ENCODE measurements at regions not wholly inside any gene's neighbourhood (a gene's known extent, or its start where the extent isn't known, plus 50 kb on each side); places are given as distances from the start of the nearest gene placed in this dataset.
"Not testable (repeated sequence)": the region's sequence is repeated elsewhere in the genome, so short reads cannot be mapped to it uniquely, and the experiment has no call there.

DNA sequence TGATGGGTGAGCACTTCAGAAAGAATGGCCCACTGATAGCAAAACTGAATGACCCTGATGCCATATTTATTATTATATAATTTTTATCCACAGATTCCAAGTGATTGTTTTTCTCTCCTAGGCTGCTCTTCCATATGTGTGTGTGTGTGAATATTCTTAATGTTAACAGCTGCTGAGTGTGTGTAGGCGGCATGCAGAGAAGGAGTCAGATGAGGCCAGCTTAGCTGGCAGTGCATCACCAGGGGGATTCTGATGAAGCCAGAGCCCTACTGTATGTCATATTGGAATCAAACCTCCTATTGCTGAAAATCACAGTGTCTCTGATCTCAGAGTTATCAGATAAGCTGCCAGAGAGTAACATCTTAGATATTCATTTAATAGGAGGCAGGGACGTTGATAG is 177.1 kb downstream of the DMAC1 start:
- no peak for ATAC-seq
- no peak for DNase-seq

DNA sequence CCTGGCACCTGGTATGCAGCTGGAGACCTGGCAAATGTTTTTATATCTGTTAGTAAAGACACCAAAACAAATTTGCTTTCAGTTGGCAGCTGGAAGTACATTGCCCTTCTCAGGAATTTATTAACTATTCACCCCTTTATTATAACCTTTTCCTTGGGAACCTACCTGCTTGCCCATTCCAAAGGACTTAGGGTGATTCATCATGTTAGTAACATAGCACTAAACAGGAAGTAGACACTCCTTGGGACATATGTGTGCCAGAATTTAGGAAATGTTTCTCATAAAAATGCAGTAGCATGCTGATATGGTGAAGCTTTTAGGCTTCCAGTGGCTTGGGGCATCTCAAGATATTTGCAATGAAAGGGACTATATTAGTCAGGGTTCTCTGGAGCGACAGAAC is 184.2 kb downstream of the DMAC1 start:
- no peak for DNase-seq

DNA sequence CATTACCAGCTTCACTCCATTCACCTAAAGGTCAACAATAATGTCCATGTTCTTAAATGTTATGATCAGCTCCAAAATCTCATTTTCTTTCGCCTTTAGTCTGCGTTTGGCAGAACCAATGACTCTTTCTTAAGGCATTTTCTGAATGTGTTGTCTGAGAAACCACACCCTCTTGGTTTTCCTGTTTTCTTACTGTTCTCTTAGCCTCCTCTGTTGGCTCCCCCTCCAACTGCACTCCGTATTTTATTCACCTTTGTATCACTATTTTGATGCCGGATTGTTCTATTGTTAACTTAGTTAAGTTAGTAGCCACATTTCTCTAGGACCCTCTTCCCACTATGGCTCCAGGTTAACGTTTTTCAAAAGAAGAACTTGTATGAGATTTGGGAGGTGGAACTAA is 185.6 kb downstream of the DMAC1 start:
- ATAC-seq (no peak), DNase-seq (no peak)

More for the DNA sequence above, 184.2 kb downstream of the DMAC1 start:
- no peak for ATAC-seq

DNA sequence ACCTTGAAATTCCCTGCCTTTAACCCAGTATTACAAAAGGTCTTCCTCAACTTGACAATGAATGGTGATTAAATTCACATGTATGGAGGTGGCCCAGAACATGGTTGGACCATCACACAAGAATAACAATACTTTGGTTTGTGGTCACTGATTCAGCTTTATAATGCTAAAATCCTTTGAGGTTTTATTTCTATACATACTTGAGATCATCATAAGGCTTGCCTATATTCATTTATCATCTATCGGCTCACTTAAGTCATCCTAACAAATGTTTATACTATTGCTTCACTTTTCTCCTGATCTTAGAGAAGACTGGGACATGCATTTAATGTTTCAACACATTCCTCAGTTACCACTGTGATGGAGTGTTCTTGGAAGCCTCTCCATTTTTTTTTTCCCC is 191.3 kb downstream of the DMAC1 start:
- ATAC-seq = no peak
- DNase-seq = no peak

DNA sequence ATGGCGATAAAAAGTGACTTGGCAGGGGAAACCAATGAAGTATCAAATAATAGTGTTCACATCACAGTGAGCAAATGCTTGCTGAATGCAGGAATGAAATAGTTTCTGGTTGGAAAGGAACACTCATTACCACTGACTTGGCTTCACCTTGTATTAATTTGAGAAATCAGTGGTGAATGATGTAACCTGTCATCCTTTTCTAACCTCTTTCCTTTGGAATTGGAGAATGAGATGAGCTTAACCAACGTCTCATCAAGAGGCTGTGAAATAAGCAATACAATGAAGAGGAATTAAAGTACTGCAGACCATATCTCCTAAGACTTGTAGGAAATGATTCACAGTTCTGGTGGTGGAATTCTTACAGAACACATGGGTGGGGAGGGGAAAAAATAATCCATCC is 192.2 kb downstream of the DMAC1 start:
- ATAC-seq (no peak), DNase-seq (no peak)

DNA sequence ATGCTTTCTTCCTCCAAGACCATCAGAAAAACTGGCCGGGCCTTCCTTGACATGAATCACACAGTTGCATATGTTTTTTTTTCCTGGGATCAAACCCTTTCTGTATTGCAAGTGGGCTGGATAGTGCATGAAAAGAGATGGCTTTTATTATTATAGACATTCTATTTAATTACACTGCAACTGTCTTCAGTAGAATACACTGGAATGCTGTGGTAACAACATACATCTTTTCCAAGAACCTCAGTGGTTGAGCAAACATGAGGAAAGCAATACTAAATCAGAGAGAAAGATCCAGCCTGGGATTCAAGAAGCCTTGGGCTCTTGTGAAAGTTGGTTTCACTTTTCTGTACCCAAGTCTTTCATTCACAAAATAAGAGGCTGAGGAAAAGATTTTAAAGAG is 193.0 kb downstream of the DMAC1 start:
- DNase-seq (no peak), ATAC-seq (no peak)

DNA sequence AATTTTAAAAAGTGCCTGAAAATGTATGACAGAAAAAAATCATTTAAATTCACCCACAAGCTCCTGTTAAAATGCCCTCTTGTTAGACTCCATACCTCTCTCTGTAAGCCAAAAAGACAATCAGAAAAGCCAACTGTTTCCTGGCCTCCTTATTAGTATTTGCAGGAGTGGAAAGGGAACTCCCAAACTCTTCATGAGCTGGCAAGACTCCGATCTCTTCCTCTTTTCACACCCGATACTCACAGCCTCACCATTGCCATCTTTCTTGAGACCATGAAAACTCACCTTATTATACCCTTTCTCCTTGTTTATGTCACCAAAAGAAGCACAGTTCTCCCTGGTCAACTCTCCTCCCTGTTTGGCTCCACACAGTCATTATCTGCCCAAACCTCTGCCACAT is 197.8 kb downstream of the DMAC1 start:
- ATAC-seq (no peak), DNase-seq (no peak)

DNA sequence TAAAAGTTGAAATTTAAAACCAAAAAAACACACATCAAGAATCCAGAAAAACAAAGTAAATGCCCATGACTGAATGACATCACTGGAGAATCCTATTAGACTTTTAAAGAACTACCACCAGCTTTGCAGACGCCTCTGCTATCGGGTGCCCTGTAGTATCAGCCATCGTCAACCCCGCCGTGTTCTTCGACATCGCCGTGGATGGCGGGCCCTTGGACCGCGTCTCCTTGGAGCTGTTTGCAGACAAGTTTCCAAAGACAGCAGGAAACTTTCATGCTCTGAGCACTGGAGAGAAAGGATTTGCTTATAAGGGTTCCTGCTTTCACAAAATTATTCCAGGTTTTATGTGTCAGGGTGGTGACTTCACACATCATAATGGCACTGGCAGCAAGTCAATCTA is 201.9 kb downstream of the DMAC1 start:
- ATAC-seq (no peak), DNase-seq (no peak)

DNA sequence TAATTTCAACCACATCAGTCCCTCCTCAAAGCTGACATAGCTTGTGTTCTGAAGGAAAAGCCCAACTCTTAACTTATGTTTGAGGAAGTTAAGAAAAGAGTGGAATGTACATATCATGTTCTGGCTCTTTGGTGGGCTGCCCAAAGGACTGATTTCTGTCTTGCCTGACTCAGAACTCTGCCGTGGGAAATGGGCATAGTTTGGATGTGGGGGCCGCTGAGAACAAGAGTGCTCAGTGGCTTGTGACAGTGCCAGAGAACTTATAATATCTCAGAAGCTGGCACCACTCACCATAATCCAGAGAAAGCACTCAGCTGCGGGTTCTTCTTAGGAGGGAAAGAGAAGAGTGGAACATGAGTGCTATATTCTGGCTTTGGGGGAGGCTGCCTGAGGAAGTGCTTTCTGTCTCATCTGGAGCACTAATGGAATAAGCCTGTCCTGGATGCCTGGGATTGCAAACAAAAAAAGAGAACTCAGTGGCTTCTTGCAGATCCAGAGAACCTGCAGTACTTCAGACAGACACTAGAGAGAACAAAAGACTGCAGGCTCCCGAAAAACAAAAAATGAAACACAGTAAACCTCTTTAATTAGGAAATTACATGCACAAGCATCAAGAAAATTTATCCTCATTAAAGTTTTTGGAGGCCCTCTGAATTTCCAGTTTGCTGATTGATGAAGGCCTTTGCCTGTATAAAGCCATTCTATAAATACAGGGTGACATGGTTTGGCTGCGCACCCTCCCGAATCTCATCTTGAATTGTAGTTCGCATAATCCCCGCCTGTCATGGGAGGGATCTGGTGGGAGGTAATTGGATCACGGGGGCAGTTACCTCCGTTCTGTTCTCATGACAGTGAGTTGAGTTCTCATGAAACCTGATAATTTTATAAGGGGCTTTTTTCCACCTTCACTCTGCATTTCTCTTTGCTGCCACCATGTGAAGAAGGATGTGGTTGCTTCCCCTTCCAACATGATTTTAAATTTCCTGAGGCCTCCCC is 207.0 kb downstream of the DMAC1 start:
- ATAC-seq (no peak), DNase-seq (no peak)

DNA sequence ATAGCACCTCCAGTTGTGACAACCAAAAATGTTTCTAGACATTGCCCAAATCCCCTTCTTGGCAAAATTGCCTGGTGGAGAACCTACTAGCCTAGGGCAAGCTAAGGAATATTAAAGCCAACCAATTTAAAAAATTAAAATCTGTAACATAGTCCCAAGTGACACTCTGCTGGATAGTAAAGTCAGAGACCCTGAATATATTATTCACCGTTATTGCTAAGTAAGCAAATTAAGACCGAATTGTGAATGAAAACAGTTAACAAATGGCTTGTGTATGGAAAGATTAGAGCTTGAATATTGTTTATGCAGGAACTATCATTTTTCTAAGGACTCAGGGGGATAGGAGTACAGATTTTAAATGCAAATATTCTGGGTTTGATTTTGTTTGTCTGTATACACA is 208.1 kb downstream of the DMAC1 start:
- DNase-seq (no peak), ATAC-seq (no peak)

DNA sequence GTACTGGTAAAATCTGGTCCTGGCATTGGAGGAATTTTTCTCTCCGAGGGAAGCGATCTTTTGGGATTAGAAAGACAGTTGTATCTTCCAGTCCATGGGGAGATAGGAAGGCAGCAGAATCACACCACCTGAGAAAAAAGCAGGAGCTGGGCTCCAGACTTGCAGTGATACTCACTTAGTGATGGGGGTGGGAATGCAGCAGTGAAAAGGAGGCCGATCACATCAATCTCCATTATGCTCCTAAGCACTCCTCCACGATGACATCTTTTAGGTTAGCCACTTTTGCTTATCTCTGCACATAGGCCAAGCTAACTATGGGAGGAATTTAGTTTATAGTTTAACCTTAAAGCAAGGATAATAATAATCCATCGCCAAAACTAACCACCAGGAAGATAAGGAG is 219.0 kb downstream of the DMAC1 start:
- no peak for DNase-seq
- no peak for ATAC-seq

DNA sequence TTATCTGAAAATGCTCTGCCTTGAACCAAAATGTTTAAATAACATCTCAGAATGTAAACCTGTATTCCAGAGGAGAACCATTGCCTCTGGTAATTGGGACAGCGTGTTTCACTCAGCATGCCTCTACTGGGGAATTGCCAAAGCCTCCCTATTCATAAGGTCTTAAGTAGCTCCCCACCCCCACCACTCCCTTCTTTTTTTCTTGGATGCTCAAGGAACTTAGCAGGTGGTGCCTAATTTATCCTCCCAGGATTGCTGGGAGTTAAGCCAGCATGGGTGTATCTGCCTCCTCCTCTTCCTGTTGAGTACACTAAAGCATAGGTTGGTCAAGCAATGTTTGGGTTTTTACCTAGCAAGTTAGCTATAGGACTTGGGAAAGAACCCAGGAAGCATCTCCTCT is 220.2 kb downstream of the DMAC1 start:
- no peak for DNase-seq
- ATAC-seq = no peak

DNA sequence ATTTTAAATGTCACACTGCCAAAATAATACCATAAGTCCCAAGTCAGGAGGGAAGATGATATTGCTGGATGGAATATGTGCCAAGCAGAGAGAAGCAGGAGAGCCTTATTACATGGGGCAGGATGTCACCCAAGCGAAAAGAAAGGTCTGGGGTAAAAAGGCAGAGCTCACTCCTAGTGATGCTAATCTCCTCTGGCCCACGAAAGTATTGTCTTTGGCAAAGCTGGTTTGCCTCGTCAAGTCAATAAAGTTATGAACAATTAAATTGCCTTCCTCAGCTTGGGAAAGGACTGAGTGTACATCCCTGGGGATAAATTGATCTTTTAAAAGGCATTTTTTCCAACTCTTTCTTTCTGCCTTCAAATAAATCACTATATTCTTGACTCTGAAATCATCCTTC is 220.6 kb downstream of the DMAC1 start:
- DNase-seq (no peak), ATAC-seq (no peak)

DNA sequence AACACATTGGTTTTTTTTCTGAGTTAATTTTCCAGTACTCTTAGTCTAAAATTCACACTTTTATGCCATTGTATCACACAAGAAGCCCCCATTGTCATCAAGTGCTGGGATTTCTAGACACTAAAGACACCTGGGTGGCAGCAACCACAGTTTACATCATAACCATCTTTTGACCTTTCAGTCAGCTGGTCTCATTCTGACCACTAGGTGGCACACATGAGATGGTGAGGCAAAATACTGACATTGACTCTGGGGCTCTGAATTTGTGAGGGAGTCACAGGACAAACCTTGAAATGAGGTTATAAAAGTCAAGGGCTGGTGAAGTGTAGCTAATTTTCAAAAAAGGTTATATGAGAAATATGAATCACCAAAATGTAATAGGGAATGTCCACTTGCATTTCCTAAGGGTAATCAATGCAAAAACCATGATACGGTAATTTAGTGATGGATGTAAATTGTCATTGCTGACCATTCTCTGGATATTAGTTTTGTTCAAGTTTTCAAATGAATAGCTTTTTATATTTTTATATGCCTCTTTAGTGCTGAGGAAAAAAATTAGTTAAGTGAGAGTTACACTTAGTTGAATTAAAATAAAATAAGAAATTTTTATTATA is 229.4 kb downstream of the DMAC1 start:
- ATAC-seq (peak; percentile 73), DNase-seq (peak; percentile 71)

DNA sequence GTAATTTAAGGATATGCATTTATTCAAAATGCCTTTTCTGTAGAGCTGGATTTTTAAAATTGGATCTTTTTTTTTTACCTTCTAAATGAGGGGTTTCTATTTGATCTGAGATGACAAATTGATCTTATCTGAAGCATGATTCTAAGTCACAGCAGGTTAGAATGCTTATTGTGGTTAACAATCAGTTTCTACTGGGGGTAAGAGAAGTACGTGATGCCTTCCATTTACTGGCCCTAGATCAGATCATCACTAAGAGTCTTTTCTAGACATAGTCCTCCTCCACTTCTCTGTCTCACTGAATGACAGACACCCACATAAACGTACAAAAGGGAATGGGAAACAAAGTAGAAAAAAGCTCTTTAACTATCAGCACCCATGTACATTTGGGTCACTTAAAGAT is 231.9 kb downstream of the DMAC1 start:
- ATAC-seq = peak; percentile 32
- DNase-seq = no peak

DNA sequence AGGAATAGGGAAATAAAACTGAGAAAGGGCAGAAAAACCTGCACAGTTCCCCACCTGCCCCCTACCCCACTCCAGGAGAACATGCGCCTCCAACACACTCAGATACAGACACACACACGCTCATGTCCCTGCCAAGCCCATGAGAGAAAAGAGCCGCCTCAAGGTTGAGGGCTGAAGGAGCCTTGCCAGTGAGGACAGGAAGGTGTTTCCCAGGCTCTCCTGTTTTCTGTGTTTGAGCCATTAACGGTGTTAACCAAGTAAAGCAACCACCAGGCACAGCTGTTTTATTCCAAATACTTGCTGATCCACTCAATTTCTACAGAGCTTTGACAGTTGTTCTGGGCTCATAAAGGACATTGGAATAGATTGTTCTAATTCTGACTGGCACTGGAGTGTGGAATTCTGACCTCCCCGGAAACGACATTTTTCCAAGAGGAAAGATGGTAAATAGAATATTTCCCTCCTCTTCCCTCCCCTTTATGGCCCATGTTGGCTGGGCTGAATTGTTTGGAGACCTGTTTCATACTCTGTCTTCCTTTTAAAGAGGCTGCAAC is 238.0 kb downstream of the DMAC1 start:
- ATAC-seq (no peak), DNase-seq (no peak)

DNA sequence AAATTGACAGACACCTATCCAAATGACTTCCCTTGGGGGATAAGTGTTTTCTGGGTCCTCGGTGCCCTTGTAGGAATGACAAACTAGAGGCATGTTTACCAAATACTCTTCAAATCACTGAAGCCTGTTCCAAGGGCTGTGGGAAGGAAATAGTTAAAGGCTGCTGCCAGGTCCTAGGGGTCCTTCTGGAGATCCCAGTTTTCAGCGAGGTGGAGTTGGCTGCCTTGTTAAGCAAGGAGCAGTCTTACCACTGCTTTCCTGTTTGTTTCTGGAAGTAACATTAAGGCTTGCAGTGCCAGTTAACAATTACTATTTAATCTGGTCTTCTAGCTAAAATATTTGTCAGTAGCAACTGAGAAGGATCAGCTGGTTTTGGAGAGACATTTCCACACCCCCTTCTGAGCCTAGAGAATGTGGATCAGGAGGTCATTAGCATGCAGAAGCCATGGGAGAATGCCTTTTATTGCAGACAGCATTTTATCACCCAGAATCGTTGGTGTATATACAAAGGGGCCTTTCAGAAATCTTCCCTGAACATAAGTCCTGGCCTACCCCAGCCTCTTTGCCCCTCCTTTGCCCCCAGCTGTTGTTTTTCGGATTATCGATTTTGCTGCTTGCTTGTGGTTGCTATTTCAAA is 238.8 kb downstream of the DMAC1 start:
- no peak for DNase-seq
- ATAC-seq = no peak

DNA sequence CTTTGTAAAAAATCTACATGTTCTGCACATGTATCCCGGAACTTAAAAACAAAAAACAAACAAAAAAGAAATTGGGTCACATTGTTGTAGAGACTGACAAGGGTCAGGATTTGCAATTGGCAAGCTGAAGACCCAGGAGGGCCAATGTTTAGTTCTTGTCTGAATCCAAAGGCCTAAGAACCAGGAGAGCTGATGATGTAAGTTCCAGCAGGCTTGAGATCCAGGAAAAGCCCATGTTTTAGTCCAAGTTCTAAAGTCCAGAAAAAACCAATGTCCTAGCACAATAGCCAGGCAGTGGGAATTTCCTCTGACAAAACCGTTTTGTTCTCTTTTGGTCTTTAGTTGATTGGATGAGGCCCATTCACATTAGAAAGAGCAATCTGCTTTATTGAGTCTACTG is 244.9 kb downstream of the DMAC1 start:
- ATAC-seq = no peak
- no peak for DNase-seq

DNA sequence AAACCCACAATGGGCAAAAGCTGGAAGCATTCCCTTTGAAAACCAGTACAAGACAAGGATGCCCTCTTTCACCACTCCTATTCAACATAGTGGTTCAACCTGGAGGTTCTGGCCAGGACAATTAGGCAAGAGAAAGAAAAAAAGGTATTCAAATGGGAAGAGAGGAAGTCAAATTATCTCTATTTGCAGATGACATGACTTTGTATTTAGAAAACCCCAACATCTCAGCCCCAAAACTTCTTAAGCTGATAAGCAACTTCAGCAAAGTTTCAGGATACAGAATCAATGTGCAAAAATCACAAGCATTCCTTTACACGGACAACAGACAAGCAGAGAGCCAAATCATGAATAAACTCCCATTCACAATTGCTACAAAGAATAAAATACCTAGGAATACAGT is 246.9 kb downstream of the DMAC1 start:
- not testable (repeated sequence) for ATAC-seq

DNA sequence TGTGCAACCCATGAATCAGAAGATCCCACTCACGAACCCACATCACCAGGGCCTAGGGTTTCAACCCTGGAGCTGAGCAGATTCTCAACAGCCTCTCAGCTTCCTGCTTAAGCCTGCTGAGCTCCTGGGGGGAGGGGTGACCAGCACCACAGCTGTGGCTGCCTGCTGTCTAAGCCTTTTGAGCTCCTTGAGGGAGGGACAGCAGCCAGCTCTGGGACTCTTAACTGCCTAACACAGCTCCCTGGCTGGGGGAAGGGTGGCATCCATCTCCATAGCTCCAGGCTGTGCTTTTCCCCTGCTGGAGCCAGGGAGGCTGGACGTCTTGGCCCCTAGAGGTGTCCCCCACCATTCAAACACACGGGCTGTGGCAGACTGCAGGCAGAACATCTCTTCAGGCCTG is 250.3 kb downstream of the DMAC1 start:
- ATAC-seq = no peak
- no peak for DNase-seq

More for the DNA sequence above, 246.9 kb downstream of the DMAC1 start:
- not testable (repeated sequence) for DNase-seq

DNA sequence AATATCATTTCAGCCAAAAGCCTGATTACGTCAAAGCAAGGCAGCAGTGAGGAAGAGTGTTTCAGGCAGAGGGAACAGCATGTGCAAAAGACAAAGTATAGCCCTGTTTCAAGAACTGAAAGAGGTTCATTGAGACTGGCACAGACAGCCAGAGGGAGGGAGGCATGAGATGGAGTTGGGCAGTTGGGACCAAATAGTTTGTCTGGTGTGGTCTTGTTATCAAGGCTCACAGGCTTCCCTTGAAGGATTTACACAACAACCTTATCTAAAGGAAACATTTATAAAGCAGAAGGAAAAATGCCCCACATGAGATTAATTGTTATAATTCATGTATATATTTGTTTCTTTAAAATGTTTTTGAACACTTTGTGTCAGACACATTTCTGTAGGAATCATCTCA is 253.3 kb downstream of the DMAC1 start:
- ATAC-seq (no peak), DNase-seq (no peak)

DNA sequence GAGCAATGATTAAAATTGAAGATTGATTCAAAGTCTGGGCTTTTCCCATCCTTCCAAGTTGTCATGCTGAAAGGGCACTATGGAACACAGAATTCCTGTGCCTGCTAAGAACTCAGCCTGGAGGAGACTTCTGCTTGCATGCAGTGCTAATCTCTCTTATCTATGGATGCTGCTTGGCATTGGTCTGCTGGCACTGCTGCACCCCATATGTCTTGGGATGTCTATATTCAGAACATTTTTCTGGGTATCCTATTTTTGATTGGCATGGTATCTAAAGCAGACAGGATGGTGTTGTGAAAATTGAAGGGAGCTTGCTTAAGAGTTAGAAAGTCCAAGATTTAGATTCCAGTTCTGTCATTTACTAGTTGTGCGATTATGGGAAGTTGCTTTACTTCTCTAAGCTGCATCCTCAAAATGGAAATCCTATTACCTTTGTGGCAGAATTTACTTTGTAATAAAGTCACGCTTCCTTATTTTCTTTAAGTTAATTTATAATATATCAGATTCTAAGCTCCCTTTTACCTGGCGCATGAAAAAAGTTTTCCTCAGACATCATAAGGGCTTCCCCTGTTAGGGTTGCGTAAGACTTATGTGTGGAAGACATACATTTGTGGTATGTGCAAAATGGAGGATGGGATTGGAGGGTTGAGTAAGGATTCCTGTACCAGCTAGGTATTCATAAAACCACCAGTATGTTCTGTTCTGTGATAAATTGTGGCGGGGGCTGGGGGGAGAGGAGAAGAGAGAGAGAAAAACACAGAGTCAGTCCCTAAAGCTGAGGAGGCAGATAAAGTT is 254.0 kb downstream of the DMAC1 start:
- DNase-seq (no peak), ATAC-seq (no peak)

Data from stimulated activated naive CD8-positive, alpha-beta T cell treated with anti-CD3 and anti-CD28 coated beads, Interleukin-15, Interleukin-2, amounts not matched to agents 100 U/mL and 50 U/mL, for 24 hours (primary cell).